Stomach smooth muscle (tissue), 2 donors: ENCODE measurements at regions not wholly inside any gene's neighbourhood (a gene's known extent, or its start where the extent isn't known, plus 50 kb on each side); places are given as distances from the start of the nearest gene placed in this dataset.

Source experiments
- H3K27ac ChIP-seq: one replicate; pipeline ENCODE4 v1.7.0; 2013; ENCODE audit warnings: mild to moderate bottlenecking, low read length, inconsistent platforms
- H3K27me3 ChIP-seq, 2 donors: one replicate each; pipeline ENCODE4 v1.7.0; 2013; ENCODE audit warnings: low read length in 2 of 2; ENCODE audit not compliant: insufficient read depth in 2 of 2, control insufficient read depth in 1 of 2
- H3K36me3 ChIP-seq, 2 donors: one replicate each; pipeline ENCODE4 v1.7.0; 2013; ENCODE audit warnings: low read length in 2 of 2; ENCODE audit not compliant: control insufficient read depth in 2 of 2, insufficient read depth in 2 of 2
- H3K4me1 ChIP-seq: one replicate; pipeline ENCODE4 v1.7.0; 2013; ENCODE audit warnings: low read length; ENCODE audit not compliant: control insufficient read depth, insufficient read depth
- H3K4me3 ChIP-seq, 2 donors: one replicate each; pipeline ENCODE4 v1.7.0; 2013; ENCODE audit warnings: low read length in 2 of 2
- H3K9ac ChIP-seq, 2 donors: one replicate each; pipeline ENCODE4 v1.7.0; 2013; ENCODE audit warnings: low read length in 2 of 2, mild to moderate bottlenecking in 1 of 2
- H3K9me3 ChIP-seq, 2 donors: one replicate each; pipeline ENCODE4 v1.7.0; 2013; ENCODE audit warnings: low read length in 2 of 2; ENCODE audit not compliant: control insufficient read depth in 2 of 2
- donor health status: healthy.
- donor health status: Pancreatic carcinoma.

GRCh38 chr18:7349181-7349837, 118.4 kb downstream of the LRRC30 start:
- H3K4me1 ChIP-seq, result no peaks in the 10 kb centered on the region
- H3K27me3 ChIP-seq, result no peaks in the 10 kb centered on the region
- H3K4me3 ChIP-seq, result no peak overlapping the region
- no peaks in the 10 kb centered on the region for H3K9me3 ChIP-seq
- no peaks in the 10 kb centered on the region for H3K36me3 ChIP-seq
- H3K27ac ChIP-seq, result no peak overlapping the region
- no peak overlapping the region for H3K9ac ChIP-seq

GRCh38 chr18:7358989-7359726, 128.3 kb downstream of the LRRC30 start:
- Histone ChIP-seq H3K9me3 (no peaks in the 10 kb centered on the region), H3K9ac (no peak overlapping the region), H3K27me3 (no peaks in the 10 kb centered on the region), H3K36me3 (no peaks in the 10 kb centered on the region), H3K27ac (no peak overlapping the region), H3K4me1 (no peaks in the 10 kb centered on the region), H3K4me3 (no peak overlapping the region)

- Histone ChIP-seq H3K27me3 (no peaks in the 10 kb centered on the region), H3K4me1 (no peaks in the 10 kb centered on the region), H3K9me3 (no peaks in the 10 kb centered on the region), H3K27ac (no peak overlapping the region), H3K36me3 (no peaks in the 10 kb centered on the region), H3K4me3 (no peak overlapping the region), H3K9ac (no peak overlapping the region)
Observed at GRCh38 chr18:7360606-7361170, 129.8 kb downstream of the LRRC30 start.

GRCh38 chr18:7363338-7363737, 132.4 kb downstream of the LRRC30 start:
- no peaks in the 10 kb centered on the region for H3K9me3 ChIP-seq
- H3K27me3 ChIP-seq, result no peaks in the 10 kb centered on the region
- no peak overlapping the region for H3K9ac ChIP-seq
- no peak overlapping the region for H3K4me3 ChIP-seq
- H3K27ac ChIP-seq, result no peak overlapping the region
- H3K36me3 ChIP-seq, result no peaks in the 10 kb centered on the region
- H3K4me1 ChIP-seq, result no peaks in the 10 kb centered on the region

- no peaks in the 10 kb centered on the region for H3K9me3 ChIP-seq
- H3K27ac ChIP-seq, result no peak overlapping the region
- no peak overlapping the region for H3K9ac ChIP-seq
- H3K4me1 ChIP-seq, result peaks cover 15% of the 10 kb centered on the region
- H3K27me3 ChIP-seq, result no peaks in the 10 kb centered on the region
- H3K4me3 ChIP-seq, result no peak overlapping the region
- no peaks in the 10 kb centered on the region for H3K36me3 ChIP-seq
Observed at GRCh38 chr18:7366597-7366996, 135.7 kb downstream of the LRRC30 start.

GRCh38 chr18:7367336-7367735, 136.4 kb downstream of the LRRC30 start:
- no peaks in the 10 kb centered on the region for H3K36me3 ChIP-seq
- H3K27me3 ChIP-seq, result no peaks in the 10 kb centered on the region
- H3K4me3 ChIP-seq, result no peak overlapping the region
- peaks cover 15% of the 10 kb centered on the region for H3K4me1 ChIP-seq
- no peak overlapping the region for H3K27ac ChIP-seq
- no peaks in the 10 kb centered on the region for H3K9me3 ChIP-seq
- no peak overlapping the region for H3K9ac ChIP-seq

- no peak overlapping the region for H3K9ac ChIP-seq
- peaks cover 15% of the 10 kb centered on the region for H3K4me1 ChIP-seq
- H3K27ac ChIP-seq, result no peak overlapping the region
- H3K27me3 ChIP-seq, result no peaks in the 10 kb centered on the region
- H3K36me3 ChIP-seq, result no peaks in the 10 kb centered on the region
- no peaks in the 10 kb centered on the region for H3K9me3 ChIP-seq
- H3K4me3 ChIP-seq, result no peak overlapping the region
Observed at GRCh38 chr18:7369006-7369405, 138.1 kb downstream of the LRRC30 start.

- H3K4me3 ChIP-seq, result peak overlapping the region in 1 of 2 donors; percentile 40
- peaks cover 15% of the 10 kb centered on the region for H3K4me1 ChIP-seq
- no peaks in the 10 kb centered on the region for H3K27me3 ChIP-seq
- H3K9ac ChIP-seq, result peak overlapping the region in 1 of 2 donors; percentile 6
- H3K27ac ChIP-seq, result peak overlapping the region; percentile 69
- no peaks in the 10 kb centered on the region for H3K36me3 ChIP-seq
- no peaks in the 10 kb centered on the region for H3K9me3 ChIP-seq
Observed at GRCh38 chr18:7370375-7370774, 139.5 kb downstream of the LRRC30 start.

- H3K4me3 ChIP-seq, result peak overlapping the region in 1 of 2 donors; percentile 40
- H3K4me1 ChIP-seq, result peaks cover 15% of the 10 kb centered on the region
- peak overlapping the region; percentile 69 for H3K27ac ChIP-seq
- H3K27me3 ChIP-seq, result no peaks in the 10 kb centered on the region
- H3K9me3 ChIP-seq, result no peaks in the 10 kb centered on the region
- peak overlapping the region in 1 of 2 donors; percentile 6 for H3K9ac ChIP-seq
- H3K36me3 ChIP-seq, result no peaks in the 10 kb centered on the region
Observed at GRCh38 chr18:7370802-7371201, 139.9 kb downstream of the LRRC30 start.

GRCh38 chr18:7373441-7373840, 142.6 kb downstream of the LRRC30 start:
- Histone ChIP-seq H3K27ac (no peak overlapping the region), H3K27me3 (no peaks in the 10 kb centered on the region), H3K9me3 (peaks cover 8 to 11% of the 10 kb centered on the region in 2 donors), H3K4me3 (no peak overlapping the region), H3K36me3 (no peaks in the 10 kb centered on the region), H3K4me1 (peaks cover 15% of the 10 kb centered on the region), H3K9ac (no peak overlapping the region)

GRCh38 chr18:7381307-7381706, 150.4 kb downstream of the LRRC30 start:
- Histone ChIP-seq H3K9ac (no peak overlapping the region), H3K4me1 (peaks cover 3% of the 10 kb centered on the region), H3K9me3 (peaks cover 8 to 11% of the 10 kb centered on the region in 2 donors), H3K27me3 (peaks cover 0 to 3% of the 10 kb centered on the region in 2 donors), H3K4me3 (no peak overlapping the region), H3K27ac (no peak overlapping the region), H3K36me3 (no peaks in the 10 kb centered on the region)
